GM06990 (cell line): ENCODE measurements at regions not wholly inside any gene's neighbourhood (a gene's known extent, or its start where the extent isn't known, plus 50 kb on each side); places are given as distances from the start of the nearest gene placed in this dataset.
A peak's percentile ranks its signal among the peaks of the same experiment; 100 is the strongest.

Experiments used
- DNase-seq: peaks from one replicate; pipeline ENCODE4 v3.0.0-alpha.2; 2011; ENCODE audit not compliant: insufficient read length; ENCODE audit errors: extremely low read depth
- H3K27me3 ChIP-seq: replicated peaks from 2 replicates; pipeline ENCODE4 v1.6.0; 2011; ENCODE audit warnings: low read length; ENCODE audit not compliant: control insufficient read depth, insufficient read depth
- H3K36me3 ChIP-seq: 2 replicates; pipeline ENCODE4 v1.5.1; 2011; ENCODE audit warnings: low read length; ENCODE audit not compliant: control insufficient read depth, insufficient read depth
- H3K4me3 ChIP-seq: replicated peaks from 2 replicates; pipeline ENCODE4 v1.5.1; 2011; ENCODE audit warnings: low read depth, mild to moderate bottlenecking, control low read depth, low read length
- CTCF ChIP-seq: IDR thresholded peaks from 2 replicates; pipeline ENCODE4 v1.5.1; 2011; ENCODE audit warnings: low read length, control low read depth, mild to moderate bottlenecking, inconsistent platforms; ENCODE audit not compliant: insufficient read depth, poor library complexity, severe bottlenecking

GRCh38 chr13:22111152-22111783, 440.4 kb downstream of the FGF9 start:
- peak; percentile 62 for DNase-seq
- H3K27me3 ChIP-seq = no peaks in the 10 kb centered on the region
- no peak for TF ChIP-seq CTCF
- no peak overlapping the region for H3K4me3 ChIP-seq
- no peaks in the 10 kb centered on the region for H3K36me3 ChIP-seq

GRCh38 chr13:22111961-22112360, 441.1 kb downstream of the FGF9 start:
- no peaks in the 10 kb centered on the region for H3K27me3 ChIP-seq
- no peak for TF ChIP-seq CTCF
- no peaks in the 10 kb centered on the region for H3K36me3 ChIP-seq
- no peak overlapping the region for H3K4me3 ChIP-seq
- no peak for DNase-seq

GRCh38 chr13:22112956-22113745, 442.3 kb downstream of the FGF9 start:
- no peak for TF ChIP-seq CTCF
- H3K27me3 ChIP-seq = no peaks in the 10 kb centered on the region
- H3K4me3 ChIP-seq = no peak overlapping the region
- DNase-seq = no peak
- no peaks in the 10 kb centered on the region for H3K36me3 ChIP-seq

GRCh38 chr13:22114630-22115311, 443.9 kb downstream of the FGF9 start:
- H3K36me3 ChIP-seq = no peaks in the 10 kb centered on the region
- 0 out of 2 replicates have a peak overlapping the region, but pooled peaks have one; percentile 5 for H3K4me3 ChIP-seq
- no peak for TF ChIP-seq CTCF
- no peaks in the 10 kb centered on the region for H3K27me3 ChIP-seq
- DNase-seq = peak; percentile 85

GRCh38 chr13:22118158-22118557, 447.3 kb downstream of the FGF9 start:
- no peaks in the 10 kb centered on the region for H3K36me3 ChIP-seq
- no peak overlapping the region for H3K4me3 ChIP-seq
- DNase-seq = no peak
- H3K27me3 ChIP-seq = no peaks in the 10 kb centered on the region
- TF ChIP-seq CTCF = no peak
